A172 (cell line): ENCODE measurements at regions not wholly inside any gene's neighbourhood (a gene's known extent, or its start where the extent isn't known, plus 50 kb on each side); places are given as distances from the start of the nearest gene placed in this dataset.
A peak's percentile ranks its signal among the peaks of the same experiment; 100 is the strongest.

Experiments used
- DNase-seq: peaks from one replicate; pipeline ENCODE4 v3.0.0-alpha.2; 2015; ENCODE audit warnings: low spot score

DNA sequence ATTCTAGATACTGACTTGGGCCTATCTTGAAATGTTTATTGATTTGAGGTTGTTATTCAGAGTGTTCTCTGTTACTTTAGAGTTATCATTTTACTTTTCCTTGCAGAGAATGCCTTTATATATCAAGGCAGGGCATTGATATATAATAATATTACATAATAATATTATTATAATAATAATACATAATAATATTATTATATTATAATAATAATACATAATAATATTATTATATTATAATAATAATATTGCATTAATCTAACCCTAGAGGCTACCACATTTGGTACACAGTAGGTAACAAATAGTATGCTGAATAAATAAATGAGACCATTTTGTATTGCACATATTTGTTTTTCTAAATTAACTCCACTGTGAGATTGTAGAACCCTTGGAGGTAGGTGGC lies 216.3 kb downstream of the EFHB start:
- DNase-seq: no peak

DNA sequence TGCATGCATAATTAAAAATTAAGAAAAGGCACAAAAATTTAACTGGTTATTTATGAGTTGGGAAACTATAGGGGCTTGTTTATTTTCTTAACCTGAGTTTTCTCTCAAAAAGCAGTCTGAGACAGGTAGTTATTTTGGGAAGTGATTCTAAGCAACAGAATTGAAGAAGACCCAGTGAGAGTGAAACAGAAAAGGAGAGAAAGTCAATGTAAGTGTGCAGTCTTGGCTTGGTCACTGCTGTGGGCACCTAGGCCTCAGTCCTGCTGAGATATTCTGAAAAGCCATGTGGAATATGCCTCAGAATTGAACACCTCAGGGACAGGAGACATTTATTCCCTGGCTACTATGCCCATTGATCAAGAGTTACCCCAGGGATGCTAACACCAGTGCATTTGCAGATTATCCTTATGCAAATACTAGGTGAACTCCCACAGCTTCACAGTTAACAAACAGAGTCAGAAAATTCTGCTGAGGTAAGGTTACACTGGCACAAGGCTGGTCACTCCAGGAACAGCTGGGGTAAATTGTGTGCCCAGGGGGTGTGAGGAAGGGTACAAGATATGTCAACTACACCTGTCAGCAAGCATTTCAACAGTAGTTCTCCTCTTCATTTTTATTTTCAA lies 222.7 kb downstream of the EFHB start:
- no peak for DNase-seq

DNA sequence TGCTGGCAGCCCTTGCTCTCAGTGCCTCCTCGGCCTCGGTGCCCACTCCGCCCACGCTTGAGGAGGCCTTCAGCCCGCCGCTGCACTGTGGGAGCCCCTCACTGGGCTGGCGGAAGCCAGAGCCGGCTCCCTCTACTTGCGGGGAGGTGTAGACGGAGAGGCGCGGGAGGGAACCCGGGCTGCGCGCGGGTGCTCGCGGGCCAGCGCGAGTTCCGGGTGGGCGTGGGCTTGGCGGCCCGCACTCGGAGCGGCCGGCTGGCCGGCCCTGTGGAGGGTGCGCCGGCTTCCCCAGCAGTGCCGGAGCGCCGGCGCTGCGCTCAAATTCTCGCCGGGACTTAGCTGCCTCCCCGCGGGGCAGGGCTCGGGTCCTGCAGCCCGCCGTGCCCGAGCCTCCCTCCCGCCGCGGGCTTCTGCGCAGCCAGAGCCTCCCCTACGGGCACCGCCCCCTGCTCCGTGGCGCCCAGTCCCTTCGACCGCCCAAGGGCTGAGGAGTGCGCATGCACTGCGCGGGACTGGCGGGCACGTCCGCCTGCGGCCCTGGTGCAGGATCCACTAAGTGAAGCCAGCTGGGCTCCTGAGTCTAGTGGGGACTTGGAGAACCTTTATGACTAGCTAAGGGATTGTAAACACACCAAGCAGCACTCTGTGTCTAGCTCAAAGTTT lies 231.5 kb downstream of the EFHB start:
- DNase-seq: no peak

DNA sequence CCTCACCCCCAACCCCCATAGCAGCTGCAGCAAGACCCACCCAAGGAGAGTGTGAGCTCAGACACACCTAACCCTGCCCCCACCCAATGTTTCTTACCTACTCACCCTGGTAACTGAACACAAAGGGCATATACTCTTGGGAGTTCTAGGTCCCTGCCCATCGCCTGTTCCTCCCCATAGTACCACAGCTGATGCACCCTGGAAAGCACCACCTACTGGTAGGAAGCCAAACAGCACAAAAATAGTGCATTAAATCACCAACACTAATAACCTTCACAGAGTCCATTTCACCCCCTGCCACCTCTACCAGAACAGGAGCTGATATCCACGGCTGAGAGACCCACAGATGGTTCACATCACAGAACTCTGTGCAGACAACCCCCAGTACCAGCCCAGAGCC lies 245.2 kb downstream of the EFHB start:
- no peak for DNase-seq

DNA sequence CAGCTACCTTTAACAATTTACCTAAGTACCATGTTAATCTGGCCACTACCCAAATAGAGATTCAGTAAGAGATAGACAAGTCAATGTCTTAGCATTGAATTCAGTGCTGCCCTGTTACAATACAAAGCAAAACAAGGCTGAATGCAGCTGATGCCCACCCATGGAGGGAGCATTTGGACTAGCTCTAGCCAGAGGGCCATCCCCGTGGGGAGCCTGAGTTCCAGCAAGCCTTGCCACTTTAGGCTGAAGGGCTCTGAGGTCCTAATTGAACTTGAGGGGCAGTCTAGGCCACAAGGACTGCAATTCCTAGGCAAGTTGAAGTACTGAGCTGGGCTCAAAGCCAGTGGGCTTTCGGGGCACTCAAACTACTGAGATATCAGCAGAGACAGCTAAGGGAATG lies 265.9 kb downstream of the EFHB start:
- no peak for DNase-seq

DNA sequence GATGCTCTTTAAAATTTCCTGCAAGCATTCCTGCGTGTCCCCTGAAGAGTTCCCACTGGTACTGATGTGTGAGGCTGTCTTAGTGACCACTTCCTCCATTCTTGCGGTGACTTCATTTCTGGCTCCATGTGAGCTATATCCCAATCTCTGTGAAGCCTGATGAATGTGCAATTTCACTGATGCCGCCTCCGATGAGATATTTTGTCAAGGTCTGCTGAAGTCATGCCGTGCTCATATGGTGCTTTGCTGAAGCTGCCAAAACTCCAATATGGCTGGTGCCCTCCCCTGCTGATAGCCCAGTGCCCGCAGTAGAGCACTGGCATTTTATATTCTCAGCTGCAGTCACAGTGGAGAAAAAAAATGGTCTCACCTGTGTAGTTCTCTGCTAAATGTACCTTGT lies 271.5 kb downstream of the EFHB start:
- no peak for DNase-seq

DNA sequence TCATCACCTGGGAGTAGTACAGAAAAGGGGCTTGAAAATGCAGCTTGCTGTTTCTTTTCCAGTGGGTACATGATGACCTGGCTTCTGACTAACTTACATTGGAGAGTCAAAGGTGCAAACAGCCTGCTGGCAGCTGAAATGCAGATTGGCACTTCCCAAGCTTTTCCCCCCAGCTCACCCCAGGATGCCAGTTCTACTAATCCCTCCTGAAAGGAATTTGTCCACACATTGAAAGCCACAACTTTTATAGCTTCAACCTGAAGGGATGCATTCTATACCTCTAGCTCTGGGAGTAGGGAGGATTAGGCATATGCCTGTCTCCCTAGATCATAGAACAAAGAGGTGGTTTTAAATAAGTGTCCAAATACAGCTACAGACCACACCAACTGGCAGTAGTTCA lies 281.7 kb downstream of the EFHB start:
- no peak for DNase-seq

DNA sequence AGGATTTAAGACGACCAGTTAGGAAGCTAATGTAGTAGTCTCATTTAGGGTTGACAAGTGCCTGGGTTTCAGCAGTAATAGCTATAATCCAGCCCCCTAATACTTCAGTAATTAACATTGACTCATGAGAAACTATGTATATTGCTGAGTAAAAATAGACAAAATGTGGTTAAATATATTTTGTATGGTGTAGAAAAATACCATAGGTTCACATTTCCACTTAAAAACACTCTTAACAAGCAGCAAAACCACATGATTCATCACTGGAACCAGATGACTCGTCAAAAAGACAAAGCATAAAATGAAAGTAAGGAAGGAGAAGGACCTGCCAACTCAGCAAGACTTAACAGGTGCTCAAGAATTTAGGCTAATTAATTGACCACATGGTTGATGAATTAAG lies 288.9 kb downstream of the EFHB start:
- DNase-seq: peak; percentile 10

DNA sequence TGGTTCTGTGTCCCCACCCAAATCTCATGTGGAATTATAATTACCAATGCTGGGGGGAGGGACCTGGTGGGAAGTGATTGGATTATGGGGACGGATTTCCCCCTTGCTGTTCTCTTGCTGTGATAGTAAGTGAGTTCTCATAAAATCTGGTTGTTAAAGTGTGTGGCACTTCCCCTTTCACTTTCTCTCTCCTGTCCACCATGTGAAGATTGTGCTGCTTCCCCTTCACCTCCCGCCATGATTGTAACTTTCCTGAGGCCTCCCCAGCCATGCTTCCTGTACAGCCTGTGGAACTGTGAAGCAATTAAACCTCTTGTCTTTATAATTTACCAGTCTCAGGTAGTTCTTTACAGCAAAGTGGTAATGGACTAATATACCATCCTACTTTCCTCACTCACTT lies 289.6 kb downstream of the EFHB start:
- DNase-seq: no peak

DNA sequence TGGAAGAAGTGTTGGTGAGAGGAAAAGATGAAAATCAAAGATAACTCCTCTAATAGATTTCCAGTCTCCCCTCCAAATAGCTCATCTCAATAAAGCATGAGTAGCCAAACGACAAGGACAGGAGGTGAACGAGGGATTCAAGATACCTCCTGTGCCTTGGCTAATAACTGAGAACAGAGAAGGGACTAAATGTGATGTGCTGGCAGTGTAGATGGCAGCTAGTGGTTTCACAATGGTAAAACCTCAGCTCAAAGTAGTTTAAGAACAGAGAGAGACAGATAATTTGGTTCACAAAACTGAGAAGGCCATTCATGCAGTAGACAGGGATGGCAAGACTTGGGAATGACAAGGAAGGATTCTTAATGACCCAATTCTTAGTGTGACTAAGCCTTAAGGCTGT lies 292.6 kb downstream of the EFHB start:
- DNase-seq: no peak

DNA sequence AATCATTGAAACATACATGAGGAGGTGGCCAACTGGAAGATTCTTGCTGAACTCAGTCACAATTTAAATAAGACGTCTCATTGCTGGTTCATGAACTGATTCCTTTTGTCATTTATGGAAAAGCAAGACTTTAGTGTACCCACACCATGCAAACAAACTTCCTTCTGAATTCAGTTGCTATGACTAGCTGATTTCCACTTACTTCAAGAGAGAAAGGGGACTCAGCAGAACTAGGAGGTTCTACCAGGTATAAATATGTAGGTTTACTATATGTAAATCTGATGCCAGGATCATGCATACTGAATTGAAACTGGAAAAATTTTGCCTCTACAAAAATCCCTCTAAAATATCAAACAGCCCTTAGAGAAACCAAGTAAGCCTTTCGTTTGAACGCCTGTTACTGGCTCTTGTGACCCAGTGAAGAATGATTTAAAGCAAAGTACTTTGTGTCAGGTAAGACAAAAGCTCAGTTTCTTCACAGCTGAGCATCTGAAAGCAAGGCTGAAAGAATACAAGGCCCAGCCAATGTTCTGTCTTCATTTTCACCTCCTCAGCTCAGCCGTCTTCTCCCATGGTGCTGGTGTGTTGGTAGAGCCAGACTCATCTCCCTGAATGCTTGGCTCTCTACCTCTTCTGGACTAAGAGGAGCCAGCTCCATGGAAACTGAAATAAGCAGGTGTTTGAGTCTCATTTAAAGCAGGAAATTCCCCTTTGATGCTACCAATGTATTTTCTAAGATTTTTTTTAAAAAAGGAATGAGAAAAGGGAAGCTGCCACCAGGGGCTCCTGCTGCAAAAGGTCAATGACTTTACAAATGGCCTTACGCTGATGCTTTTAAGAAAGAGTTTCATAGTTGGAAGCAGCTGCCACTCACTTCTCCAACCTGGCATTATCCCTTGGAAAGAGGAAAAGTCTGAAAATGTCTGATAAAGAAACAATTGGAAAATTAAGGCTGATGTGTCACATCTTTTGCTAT lies 301.6 kb downstream of the EFHB start:
- DNase-seq: no peak

DNA sequence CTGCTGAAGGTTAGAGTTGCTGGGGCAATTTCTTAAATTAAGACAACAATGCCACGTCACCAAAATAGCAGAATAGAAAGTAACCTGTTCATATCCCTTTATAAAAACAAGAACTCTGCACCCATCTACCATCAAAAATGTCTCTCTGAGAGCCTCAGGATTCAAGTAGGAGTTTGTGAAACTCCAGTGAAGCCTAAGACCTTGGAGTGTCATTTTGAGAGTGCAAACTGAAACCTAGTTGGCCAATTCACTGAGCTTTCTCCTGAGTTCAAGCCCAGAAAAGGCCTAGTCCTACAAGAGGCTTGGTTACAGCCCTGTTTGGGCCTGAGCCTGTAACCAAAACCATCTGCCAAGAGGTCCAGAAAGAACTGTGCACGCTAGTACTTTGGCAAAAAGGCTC lies 335.1 kb downstream of the EFHB start:
- DNase-seq: no peak

DNA sequence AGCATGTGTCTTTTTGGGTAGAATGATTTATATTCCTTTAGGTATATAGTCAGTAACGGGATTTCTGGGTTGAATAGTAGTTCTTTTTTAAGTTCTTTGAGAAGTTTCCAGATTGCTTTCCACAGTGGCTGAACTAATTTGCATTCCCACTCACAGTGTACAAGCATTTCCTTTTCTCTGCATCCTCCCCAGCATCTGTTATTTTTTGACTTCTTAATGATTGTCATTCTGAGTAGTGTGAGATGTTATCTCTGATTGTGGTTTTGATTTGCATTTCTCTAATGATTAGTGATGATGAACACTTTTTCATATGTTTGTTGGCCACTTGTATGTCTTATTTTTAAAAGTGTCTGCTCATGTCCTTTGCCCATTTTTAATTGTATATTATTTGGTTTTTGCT lies 337.6 kb downstream of the EFHB start:
- no peak for DNase-seq

DNA sequence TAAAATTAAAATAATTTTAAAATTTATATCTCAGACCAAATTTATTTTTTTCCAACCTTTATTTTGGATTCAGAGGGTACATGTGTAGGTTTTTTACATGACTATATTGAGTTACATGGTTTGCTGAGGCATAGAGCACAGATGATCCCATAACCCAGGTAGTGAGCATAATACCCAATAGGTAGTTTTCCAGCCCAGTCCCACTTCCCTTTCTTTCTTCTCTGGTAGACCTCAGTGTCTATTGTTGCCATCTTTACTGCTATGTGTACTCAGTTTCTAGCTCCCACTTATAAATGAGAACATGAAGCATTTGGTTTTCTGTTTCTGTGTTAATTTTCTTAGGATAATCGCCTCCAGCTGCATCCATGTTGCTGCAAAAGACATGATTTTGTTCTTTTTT lies 338.1 kb downstream of the EFHB start:
- no peak for DNase-seq
